Body of pancreas (tissue), 4 donors: ENCODE measurements at regions not wholly inside any gene's neighbourhood (a gene's known extent, or its start where the extent isn't known, plus 50 kb on each side); places are given as distances from the start of the nearest gene placed in this dataset.

Source experiments
- ATAC-seq: fragments of 150-250 bp; one replicate; pipeline ENCODE4 v1.9.1; 2016
- DNase-seq, 4 donors: peaks; one replicate each; pipeline ENCODE4 v3.0.0-alpha.2; 2019
- H3K27ac ChIP-seq, 4 donors: fragments of 200-600 bp; sonication (generic); 1 replicate in 3 of 4; 2 replicates in 1 of 4; pipeline versions ENCODE4 v1.5.1 to v1.6.1; 2016 to 2019; ENCODE audit warnings: mild to moderate bottlenecking in 1 of 4, mixed read lengths in 1 of 4, moderate library complexity in 1 of 4
- H3K27me3 ChIP-seq, 2 donors: fragments of 200-600 bp; sonication (generic); one replicate each; pipeline ENCODE4 v1.6.0; 2016; ENCODE audit warnings: mild to moderate bottlenecking in 1 of 2
- H3K36me3 ChIP-seq, 2 donors: fragments of 200-600 bp; sonication (generic); replicated peaks in 1 of 2; 2 replicates each; pipeline ENCODE4 v1.5.1; 2016; ENCODE audit warnings: low read depth in 2 of 2; ENCODE audit not compliant: insufficient read depth in 1 of 2
- H3K4me1 ChIP-seq: fragments of 200-600 bp; sonication (generic); one replicate; pipeline ENCODE4 v1.6.0; 2016
- H3K4me3 ChIP-seq, 2 donors: fragments of 200-600 bp; sonication (generic); 1 replicate in 1 of 2; 2 replicates in 1 of 2; pipeline ENCODE4 v1.5.1; 2016 to 2019
- H3K9me3 ChIP-seq, 3 donors: fragments of 200-600 bp; sonication (generic); 1 replicate in 2 of 3; 2 replicates in 1 of 3; pipeline ENCODE4 v1.5.1; 2016
- POLR2A ChIP-seq, 3 donors: fragments of 450-650 bp; IDR thresholded peaks; one replicate each; pipeline ENCODE4 v1.6.1; 2016; ENCODE audit warnings: antibody characterized with exemption in 3 of 3, mild to moderate bottlenecking in 2 of 3
- WGBS, 2 donors: methylation state at CpG; one replicate each; pipeline ENCODE4 v1.1.5; 2017; 5-methylcytosine and 5-hydroxymethylcytosine counted together
- intact Hi-C: fragments of 100-400 bp; cut with DNase I; formaldehyde crosslinking; loops from one replicate; pipeline ENCODE4 v1.15.1; 2023
- TF ChIP-seq, protein P1 (sequence below), 7 experiments: fragments of 450-650 bp in 4 of 7; fragments of 200-600 bp in 3 of 7; sonication (generic) in 3 of 7; IDR thresholded peaks; one replicate each; pipeline ENCODE4 v1.5.1; 2016 to 2019; ENCODE audit warnings: antibody characterized with exemption in 7 of 7

DNA sequence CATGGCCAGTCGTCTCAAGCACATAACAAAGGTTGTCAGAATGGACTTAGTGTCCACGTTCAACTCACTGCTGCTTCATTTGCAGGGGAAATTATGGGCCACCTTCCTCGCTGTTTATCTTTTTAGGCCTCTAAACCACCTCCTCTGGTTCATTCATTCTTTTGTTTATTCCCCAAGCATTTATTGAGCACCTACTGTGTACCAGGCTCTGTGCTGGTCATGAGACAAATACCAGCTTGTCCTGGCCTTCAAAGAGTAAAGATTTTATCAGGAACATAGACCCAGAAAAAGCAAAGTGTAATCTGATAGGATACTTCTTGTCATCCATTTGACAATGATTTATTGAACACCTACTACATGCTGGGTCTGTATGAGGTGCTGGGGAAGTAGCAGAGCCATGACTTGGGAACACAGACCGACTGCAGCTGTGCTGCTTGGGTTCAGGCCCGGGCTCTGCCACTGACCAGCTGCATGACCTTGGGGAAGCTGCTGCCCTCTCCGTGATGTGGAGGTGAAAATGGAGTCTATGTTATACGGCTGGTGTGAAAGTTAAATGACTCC, 63.4 kb upstream of the SLC6A6 start:
- Histone ChIP-seq H3K4me1 (peaks cover 27% of the 10 kb centered on the region), H3K9me3 (no peaks in the 10 kb centered on the region), H3K27me3 (no peaks in the 10 kb centered on the region), H3K27ac (no peak overlapping the region), H3K4me3 (no peak overlapping the region), H3K36me3 (no peaks in the 10 kb centered on the region)
- intact Hi-C loops: no loop called here
- ATAC-seq (no peak), DNase-seq (no peak)
- TF ChIP-seq, protein P1, sequence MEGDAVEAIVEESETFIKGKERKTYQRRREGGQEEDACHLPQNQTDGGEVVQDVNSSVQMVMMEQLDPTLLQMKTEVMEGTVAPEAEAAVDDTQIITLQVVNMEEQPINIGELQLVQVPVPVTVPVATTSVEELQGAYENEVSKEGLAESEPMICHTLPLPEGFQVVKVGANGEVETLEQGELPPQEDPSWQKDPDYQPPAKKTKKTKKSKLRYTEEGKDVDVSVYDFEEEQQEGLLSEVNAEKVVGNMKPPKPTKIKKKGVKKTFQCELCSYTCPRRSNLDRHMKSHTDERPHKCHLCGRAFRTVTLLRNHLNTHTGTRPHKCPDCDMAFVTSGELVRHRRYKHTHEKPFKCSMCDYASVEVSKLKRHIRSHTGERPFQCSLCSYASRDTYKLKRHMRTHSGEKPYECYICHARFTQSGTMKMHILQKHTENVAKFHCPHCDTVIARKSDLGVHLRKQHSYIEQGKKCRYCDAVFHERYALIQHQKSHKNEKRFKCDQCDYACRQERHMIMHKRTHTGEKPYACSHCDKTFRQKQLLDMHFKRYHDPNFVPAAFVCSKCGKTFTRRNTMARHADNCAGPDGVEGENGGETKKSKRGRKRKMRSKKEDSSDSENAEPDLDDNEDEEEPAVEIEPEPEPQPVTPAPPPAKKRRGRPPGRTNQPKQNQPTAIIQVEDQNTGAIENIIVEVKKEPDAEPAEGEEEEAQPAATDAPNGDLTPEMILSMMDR (IDR thresholded peaks at IDR 0.05): no peak
- TF ChIP-seq POLR2A (IDR thresholded peaks at IDR 0.05): no peak
- 75 to 81% methylated on average over 7 of the region's 7 CpGs for WGBS, 2 donors

DNA sequence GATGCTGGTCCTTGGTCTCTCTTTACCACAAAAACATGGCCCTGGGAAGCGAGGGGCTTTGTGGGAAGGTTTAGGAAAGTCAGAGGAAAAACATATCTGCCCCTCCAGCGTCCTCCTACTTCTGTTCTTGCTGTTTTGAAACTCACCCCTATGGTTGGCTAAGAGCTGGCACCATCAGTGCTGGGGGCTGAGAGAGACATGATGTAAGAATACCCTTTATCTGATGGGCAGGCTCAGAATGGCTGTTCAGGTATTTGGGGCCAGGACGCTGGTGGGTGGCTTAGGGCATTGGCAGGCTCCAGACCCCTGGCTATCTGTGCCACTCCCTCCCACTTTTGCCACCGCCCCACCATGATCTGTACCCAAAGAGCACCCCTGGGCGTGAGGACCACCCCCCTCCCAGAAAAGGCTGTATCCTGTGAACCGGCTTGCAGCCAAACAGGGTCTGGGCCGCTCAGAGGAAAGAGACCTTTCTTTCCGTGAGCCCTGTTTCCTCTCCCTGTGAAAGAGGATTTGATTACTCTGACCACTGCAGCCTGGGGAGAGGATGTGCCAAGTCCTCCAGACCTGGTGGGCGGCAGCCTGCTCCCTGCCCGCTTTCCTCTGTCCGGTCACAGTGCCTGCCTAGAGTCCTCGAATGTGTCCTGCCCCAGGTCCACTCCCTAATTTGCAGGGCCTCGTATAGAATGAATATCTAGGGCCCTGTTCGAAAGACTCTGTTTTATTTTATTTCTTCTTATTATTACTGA, 61.3 kb upstream of the SLC6A6 start:
- Histone ChIP-seq H3K4me1 (peaks cover 13% of the 10 kb centered on the region), H3K9me3 (no peaks in the 10 kb centered on the region), H3K4me3 (no peak overlapping the region), H3K36me3 (no peaks in the 10 kb centered on the region), H3K27ac (no peak overlapping the region), H3K27me3 (no peaks in the 10 kb centered on the region)
- DNase-seq: no peak
- ATAC-seq: no peak
- intact Hi-C loops: no loop called here
- WGBS, 2 donors: 77 to 83% methylated on average over 14 of the region's 14 CpGs
- TF ChIP-seq POLR2A (IDR thresholded peaks at IDR 0.05): no peak
- TF ChIP-seq, protein P1 (IDR thresholded peaks at IDR 0.05): no peak

DNA sequence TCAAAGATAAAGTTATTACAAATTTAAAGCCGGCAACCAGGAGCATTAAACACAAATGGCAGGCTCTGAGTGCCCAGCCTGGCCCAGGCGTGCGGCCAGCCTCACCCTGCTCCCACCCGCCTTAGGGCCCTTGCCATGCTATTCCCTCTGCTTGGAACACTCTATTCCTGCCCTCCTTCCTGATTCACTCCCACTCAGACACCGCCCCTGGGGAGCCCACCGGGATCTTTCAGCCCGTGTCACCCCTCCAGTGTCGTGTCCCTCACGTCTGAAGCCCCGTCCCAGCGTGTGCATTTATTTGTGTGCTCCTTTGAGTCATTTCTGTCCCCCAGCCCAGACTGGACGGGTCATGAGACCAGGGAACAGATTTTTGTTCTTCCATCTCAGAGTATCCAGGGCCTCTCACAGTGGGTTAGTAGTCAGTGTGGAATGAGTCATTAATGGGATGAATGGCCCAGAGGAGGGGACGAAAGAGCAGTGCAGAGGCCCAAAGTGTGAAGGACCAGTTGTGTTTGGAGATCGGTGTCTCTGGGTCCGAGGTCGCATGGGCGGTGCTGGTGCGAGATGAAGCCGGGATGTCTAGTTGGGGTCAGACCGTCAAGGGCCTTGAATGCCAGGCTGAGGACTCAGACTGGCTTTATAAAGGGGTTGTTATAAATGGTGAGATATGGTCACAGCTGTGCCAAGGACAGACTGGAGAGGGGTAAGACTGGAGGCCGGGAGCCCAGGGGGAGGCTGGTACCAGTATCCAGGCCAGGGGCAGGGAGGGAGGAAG, 58.9 kb upstream of the SLC6A6 start:
- Histone ChIP-seq H3K9me3 (no peaks in the 10 kb centered on the region), H3K4me3 (no peak overlapping the region), H3K4me1 (no peaks in the 10 kb centered on the region), H3K36me3 (no peaks in the 10 kb centered on the region), H3K27ac (no peak overlapping the region), H3K27me3 (no peaks in the 10 kb centered on the region)
- TF ChIP-seq, protein P1 (IDR thresholded peaks at IDR 0.05): no peak
- TF ChIP-seq POLR2A (IDR thresholded peaks at IDR 0.05): no peak
- intact Hi-C loops: no loop called here
- DNase-seq (no peak), ATAC-seq (peak; percentile 18)
- 87 to 91% methylated on average over 21 of the region's 21 CpGs for WGBS, 2 donors

- H3K9me3 ChIP-seq: no peaks in the 10 kb centered on the region
- no peaks in the 10 kb centered on the region for H3K36me3 ChIP-seq
- no peak overlapping the region for H3K27ac ChIP-seq
- TF ChIP-seq, protein P1 (IDR thresholded peaks at IDR 0.05): no peak
- TF ChIP-seq POLR2A (IDR thresholded peaks at IDR 0.05): no peak
- no peak for ATAC-seq
- WGBS, 2 donors: 71 to 83% methylated on average over 7 of the region's 7 CpGs
- H3K27me3 ChIP-seq: no peaks in the 10 kb centered on the region
- H3K4me3 ChIP-seq: no peak overlapping the region
- no peaks in the 10 kb centered on the region for H3K4me1 ChIP-seq
- DNase-seq: no peak
- intact Hi-C loops: no loop called here
Observed at GRCh38 chr3:14344351-14344750, 58.1 kb upstream of the SLC6A6 start.
